ENCODE measurements at regions not wholly inside any gene's neighbourhood (a gene's known extent, or its start where the extent isn't known, plus 50 kb on each side); places are given as distances from the start of the nearest gene placed in this dataset.

GRCh38 chr9:91036356-91036755 lies 234.7 kb downstream of the SYK start:
- TF ChIP-seq CTCF (conservative IDR thresholded peaks at IDR 0.05; ENCODE audit: low read depth, low read length) (no peak), EZH2 (IDR thresholded peaks at IDR 0.05; ENCODE audit: low read length, unreplicated experiment) (no peak)

Measured in PC-3 (cell line).